ENCODE measurements at regions not wholly inside any gene's neighbourhood (a gene's known extent, or its start where the extent isn't known, plus 50 kb on each side); places are given as distances from the start of the nearest gene placed in this dataset.

DNA sequence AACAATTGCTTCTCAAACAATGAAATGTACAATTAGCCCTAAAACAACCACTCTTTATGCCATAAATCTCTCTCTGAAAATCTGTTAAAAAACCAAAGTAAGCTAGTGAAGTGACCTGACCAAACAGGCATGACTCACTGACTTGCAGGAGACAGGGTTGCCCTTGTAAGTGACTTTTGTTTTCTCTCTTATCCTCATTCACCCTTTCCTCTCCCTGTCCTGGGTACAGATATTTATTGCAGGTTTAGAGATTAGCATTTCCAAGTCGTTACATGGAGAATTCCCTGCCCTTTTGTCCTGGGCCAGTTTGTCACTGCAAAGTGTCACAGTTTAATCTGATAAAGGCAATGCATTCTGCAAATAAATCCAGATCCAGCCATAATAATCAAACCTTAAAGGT lies 484.2 kb downstream of the IRX1 start:
- DNase-seq (ENCODE audit: low spot score) = no peak

DNA sequence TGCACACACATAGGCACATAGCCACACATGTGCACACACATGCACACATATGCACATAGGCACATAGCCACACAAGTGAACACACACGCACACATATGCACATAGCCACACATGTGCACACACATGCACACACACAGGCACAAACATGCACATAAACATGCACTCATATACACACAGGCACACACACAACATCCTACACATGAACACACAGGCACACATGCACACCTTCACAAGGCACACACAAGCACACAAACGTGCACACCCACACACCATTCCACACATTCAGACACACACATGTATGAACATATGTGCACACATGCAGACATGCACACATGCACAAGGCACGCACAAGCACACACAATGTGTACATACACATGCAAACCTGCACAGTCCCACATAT lies 484.7 kb downstream of the IRX1 start:
- DNase-seq (ENCODE audit: low spot score) = no peak

DNA sequence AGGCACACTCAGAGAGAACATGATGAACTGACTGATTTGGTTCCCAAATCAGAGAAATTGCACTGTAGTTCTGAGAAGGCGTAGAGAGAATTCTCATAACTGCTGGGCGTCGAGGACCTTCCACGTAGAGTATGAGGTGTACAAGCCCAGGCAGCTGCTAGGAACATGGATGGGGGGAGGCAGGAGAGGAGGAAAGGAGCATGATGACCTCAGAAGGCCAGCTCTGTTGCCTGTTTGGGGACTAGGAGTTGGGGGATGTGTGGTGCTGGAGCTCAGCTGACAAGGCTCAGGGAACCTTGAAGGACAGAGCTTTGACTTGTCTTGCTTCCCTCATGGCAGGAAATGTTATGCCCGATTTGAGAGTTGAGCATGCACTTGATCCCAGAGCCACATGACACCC lies 485.4 kb downstream of the IRX1 start:
- no peak for DNase-seq (ENCODE audit: low spot score)

DNA sequence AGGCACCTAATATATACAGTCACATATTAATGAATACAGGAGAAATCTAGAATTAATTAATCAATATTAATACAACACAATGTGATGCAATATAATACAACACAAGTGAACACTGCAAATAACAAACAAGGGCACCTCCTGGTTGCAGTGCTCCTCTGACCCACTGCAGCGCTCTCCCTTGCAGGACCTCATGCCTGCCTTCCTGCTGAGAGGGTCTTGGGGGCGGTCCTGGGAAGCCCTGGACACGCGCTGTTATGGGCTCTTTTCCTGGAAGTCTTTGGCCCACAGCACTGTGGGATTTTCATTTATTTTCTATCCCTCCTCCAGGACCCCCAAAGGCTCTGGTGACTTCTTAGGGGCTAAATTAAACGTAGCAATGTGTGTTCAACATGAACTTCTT lies 485.8 kb downstream of the IRX1 start:
- no peak for DNase-seq (ENCODE audit: low spot score)

DNA sequence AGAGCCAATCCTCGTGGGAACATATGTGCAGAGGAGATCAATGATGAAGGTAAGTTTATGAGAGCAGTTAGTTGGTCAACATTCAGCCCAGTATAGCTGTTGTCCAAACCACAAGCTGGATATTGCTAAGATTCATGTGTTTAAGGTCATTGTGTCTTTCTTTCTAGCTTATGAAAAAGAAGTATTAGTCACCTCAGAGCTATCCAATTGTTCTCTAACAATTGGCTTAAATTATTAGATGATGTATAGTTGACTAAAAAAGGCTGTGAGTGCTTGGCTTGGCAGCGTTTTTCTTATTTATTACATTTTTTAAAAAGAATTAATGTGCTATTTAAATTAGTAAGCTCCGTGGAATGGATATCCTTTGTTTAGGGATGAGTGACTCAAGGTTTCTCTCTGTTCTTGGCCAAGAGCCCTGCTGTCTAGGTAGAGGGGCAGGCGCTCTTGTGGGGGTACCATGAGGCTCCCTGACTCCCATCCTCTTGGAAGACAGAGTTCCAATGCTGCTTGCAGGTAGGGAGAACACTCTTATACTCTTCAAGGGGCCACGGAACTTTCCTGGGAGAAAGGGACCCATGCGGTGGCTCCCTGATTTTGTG lies 487.4 kb downstream of the IRX1 start:
- no peak for DNase-seq (ENCODE audit: low spot score)

DNA sequence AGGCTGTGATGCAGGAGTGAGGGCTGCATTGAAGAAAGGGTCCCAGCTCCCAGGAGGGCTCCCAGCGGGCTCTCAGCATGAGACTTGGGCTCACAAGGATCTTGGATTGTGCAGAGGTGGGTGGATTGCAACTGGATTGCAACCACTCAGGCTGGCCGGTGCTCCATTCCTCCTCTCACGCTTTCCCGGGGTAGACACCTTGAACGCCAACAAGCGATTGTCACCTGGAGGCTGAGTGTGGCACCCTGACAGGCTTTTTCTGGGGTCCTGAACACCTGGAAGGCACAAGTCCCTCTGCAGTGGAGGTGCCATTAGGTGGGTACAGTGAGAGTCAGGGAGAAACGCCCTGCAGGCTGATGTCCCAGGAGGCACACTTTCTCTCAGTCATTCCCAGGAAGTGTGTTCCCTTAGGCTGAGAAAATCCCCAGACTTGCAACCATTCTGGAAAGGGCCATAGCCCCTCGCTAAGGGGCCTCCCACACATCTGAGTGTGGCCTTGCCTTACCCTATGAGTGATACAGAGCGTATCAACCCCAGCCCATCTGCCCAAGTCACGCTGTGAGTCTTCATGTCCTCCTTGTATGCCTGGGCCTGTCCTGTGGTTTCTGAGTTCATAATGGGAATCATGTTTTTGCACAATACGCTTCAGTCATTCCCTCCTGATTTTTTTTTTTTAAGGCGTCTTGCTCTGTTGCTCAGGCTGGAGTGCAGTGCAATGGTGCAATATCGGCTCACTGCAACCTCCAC lies 488.1 kb downstream of the IRX1 start:
- no peak for DNase-seq (ENCODE audit: low spot score)

DNA sequence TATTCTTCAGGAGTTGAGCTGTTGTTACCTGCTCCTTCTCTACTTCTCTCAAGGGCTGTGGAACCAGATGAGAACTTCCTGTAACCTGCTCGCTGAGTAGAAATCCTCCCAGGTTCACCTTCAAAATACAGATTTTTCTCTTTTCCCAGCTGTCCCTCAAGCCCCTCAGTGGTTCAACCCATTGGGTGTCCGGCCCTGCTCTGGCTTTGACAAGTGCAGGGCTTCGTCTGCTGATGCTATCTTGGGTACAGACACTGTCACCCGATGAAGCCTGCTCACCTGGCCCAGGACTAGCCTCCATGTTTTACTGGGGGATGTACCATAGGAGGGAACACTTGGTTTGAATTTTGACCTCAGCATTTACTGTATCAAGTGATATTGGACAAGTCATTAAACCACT lies 490.4 kb downstream of the IRX1 start:
- no peak for DNase-seq (ENCODE audit: low spot score)

DNA sequence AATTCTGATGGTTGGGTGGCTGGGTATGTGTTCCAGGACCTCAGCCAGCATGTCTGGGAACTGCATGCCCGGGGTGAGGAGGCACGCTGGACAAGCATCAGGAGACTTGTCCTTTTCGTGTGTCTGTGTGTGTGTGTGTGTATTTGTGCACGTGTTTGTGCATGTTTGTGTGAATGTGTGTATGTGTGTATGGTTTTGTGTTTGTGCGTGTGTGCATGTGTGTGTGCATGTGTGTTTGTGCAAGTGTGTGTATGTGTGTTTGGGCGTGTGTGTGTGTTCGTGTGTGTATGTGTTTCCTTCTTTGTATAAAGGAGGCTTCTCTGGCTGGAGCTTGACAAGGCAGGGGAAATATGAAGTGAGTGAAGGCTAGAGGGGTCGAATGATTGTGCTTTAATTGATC lies 491.5 kb downstream of the IRX1 start:
- DNase-seq (ENCODE audit: low spot score) = no peak

DNA sequence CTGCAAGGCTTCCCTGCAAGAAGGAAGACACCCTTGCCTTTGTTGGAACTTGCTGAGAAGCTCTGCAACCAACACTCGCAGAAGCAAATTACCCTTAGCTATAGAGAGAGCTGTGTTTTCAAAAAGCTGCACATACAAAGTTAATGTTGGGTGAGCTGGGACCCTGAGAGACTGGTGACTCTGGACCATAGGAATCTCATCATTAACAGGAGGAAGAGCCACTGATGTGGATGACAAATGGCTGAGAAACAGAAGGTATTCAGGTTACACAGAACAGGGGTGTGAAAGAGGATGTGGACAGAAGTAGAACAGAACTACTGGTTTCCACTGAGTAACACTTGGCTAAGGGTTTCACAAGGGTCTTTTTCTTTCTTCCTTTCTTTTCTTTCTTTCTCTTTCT lies 493.5 kb downstream of the IRX1 start:
- DNase-seq (ENCODE audit: low spot score) = no peak

DNA sequence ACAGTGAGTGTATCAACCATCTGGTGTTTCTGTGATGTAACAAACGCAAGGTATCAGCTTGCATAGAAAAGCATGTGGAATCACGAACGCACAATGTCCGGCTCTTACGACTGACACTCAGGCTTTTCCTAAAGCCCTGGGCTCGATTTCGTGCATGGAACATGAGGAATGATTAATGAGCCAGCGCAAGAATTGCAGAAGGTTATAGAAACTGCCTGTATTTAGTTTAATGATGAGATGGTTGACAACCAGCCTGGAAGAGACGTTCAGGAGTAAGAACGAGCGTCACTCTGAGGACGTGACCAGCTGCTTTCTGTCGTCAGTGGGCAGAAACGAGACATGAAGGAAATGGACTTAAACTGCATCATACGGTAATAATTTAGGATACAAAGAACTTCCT lies 497.6 kb downstream of the IRX1 start:
- DNase-seq (ENCODE audit: low spot score) = no peak

DNA sequence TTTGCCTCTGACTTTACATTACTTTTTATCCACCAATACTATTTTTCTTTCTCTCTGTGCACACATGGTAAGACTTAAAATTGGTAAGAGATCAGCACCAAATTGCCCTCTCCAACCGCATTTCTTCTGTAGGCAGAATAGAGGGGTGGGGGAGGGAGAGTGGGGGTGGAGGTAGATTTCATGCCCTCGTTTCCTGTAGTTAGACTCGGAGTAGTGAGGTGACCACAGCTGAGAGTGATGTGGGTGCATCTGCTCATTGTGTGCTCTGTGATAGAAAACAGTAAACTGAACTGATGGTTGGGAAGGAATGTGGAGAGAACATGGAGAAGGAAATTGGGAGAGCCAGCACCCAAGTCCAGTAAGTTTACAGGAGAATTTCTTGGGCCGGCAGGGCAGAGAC lies 498.3 kb downstream of the IRX1 start:
- no peak for DNase-seq (ENCODE audit: low spot score)

DNA sequence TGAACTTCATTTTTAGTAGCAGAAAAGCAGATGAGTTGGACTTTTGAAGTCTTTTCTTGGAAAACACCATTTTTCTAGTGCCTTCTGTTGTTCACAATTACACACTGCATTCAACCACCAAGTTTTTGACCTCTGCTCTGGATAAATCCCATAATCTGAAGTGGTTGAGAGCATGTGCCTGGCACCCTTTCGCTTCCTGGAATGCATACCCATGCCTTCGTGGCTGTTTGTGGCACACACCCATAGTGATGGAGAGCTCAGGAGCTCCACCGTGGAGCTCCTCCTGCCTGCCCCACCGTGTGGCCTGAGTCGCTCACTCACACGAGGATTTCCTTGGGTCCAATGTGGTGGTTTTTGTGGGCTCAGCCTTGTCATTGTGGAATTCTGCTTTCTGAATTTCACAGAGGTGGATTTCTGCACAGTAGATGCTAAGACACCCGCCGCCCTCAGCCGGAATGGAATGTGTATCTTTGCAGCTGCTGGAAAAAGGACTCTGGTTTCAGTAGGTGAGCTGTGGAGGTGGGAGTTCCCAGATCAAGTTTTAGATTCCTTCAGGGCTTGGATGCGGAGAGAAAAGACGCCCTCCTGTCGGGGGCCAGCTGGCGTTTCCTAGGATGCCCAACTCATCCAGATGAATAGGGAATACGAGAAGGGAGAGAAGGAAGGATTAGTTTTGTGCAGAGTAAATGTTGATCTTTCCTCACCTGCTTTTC lies 500.4 kb downstream of the IRX1 start:
- no peak for DNase-seq (ENCODE audit: low spot score)

DNA sequence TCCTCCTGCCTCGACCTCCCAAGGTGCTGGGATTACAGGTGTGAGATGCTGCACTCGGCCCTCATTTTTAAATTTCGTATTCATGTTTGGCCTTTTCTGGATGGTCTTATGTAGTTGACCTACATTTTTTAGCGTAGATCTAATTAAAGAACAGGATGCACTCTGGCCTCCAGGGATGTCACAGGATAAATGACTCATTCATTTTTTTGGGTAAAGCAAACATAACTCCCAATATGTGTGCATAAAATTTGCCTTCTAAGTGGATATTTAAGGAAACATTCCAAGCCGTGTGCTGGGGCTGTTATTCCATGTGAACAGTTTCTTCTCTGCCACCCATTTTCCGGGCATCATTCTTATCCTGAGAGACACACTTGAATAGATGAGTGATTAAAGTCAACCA lies 501.6 kb downstream of the IRX1 start:
- DNase-seq (ENCODE audit: low spot score) = no peak

DNA sequence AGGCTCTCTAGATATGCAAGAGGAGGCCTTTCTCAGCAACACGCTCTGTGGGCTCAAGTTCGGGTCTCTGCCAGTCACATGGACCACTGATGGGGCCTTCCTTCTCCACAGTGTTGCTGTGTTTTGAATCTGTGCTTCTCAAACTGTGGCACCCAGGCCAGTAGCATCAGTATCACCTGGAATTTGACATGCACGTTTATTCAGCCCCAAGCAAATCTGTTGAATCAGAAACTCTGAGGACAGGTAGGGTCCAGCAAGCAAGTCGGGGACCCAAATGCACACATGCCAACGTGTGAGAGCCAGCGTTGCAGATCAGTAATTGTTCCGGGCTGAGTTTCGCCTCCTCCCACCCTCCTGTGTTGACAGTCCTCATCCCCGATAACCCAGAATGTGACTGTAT lies 502.6 kb downstream of the IRX1 start:
- DNase-seq (ENCODE audit: low spot score) = no peak

DNA sequence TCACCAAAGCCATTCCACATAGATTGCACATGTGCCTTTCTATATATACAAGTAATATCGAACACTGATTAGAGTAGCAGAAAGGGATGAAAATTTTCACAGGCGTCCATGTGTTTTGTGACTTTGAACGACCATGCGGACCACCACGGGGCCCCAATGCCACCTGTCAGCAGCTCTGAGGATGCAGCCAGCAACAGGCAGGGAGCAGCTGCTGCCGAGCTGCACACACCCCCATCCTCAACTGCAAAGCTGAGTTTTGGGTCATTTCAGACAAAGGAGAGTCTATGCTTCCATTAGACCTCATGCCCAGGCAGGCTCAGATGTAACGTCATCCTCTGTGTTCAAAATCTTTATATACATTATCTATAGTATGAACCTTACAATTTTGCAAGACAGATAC lies 503.8 kb downstream of the IRX1 start:
- DNase-seq (ENCODE audit: low spot score) = no peak

DNA sequence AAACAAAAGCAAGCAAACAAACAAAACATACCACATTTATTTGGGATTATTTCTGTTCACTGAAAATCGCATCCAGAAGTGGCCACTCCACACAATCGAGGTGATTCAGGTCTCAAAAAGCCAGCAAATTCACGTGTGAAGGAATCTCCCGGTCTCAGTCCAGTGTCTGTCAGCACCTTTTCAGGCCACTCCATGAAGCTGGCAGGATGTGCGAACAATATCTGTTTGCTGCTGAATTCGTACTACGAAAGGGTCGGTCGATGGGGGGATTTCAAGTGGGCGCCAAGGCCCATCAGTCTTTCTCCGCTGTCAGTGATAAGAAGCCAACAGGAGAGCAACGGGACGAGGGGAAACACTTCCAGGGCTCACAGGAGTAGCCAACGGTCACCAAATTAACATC lies 505.1 kb downstream of the IRX1 start:
- no peak for DNase-seq (ENCODE audit: low spot score)

DNA sequence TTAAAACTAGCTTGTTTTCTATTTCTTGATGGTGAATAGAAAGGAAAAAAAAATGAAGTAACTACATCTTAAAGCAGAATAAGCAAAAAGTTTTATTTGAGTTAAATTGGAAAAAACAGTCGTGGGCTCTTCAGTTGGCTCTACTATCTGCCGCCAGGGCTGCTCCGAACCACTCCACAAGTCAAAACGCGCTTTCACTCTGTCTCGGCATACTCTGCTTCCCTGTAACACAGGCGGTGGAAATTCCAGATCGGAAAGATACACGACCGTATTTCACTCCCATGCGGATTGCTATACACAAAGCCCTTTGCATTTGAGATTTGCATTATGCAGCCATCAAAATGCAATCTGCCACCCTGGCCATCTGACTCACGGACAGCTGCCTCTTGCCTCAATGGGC lies 505.6 kb downstream of the IRX1 start:
- DNase-seq (ENCODE audit: low spot score) = no peak

DNA sequence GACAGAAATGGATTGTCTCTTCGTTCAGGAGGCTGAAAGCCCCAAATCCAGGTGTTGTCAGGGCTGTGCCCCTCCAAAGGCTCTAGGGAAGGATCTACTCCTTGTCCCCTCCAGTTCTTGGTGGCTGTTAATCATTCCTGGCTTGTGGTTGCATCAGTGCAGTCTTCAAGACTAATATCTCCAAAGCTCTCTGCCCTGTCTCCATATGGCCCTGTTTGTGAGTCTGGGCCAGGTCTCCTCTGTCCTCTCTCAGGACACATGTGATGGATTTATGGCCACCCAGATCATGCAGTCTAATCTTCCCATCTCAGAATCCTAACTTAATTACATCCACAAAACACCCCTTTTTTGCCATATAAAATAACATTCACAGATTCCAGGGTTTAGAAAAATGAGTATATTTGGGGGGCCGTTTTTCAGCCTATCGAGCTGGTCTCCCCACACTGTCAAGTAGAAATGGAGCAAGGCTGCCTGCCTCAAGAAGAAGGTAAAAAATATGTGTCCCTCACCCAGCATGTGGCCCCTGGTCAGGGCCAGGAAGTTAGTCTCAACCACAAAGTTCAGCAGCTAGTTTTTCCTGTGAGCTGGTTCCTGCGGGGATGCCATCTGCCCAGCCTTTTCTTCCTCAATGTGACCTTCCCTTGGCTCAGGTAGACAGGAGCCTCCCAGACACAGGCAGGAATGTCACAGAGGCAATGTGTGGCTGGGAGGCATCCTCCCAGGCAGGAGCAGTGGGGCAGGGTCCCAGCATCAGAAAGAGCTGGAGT lies 509.4 kb downstream of the IRX1 start:
- no peak for DNase-seq (ENCODE audit: low spot score)

DNA sequence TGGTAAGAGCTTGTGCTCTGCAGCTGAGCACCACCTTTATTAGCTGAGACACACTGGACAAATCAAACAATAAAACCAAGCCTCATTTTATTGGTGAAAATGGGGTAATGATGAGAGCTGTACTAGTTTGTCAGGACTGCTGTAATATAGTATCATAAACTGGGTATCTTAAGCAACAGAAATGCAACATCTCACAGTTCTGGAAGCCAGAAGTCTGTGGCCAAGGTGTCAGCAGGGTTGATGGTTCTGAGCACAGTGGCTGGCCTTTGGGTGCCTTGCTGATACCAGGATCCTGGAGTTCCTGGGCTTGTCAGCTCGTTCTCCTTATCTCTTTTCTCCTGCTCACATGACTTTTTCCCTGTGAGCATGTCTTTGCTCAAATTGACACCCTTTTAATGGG lies 513.1 kb downstream of the IRX1 start:
- DNase-seq (ENCODE audit: low spot score) = no peak

DNA sequence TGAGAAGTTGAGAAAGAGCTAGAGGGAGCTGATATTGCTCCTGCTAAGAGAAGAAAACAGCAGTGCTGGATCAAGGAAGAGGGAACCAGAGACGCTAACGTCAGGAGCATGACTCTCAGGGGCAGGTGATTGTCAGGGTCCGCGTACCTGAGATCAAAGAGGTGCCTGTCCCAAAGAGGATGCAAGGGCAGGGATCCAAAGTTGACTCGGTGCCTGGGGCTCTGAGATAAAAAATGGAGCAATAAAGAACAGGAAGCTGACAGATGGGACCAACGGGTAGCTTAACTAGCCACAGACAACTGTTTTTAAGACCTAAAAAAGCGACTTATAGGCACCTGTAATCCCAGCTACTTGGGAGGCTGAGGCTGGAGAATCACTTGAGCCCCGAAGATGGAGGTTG lies 517.8 kb downstream of the IRX1 start:
- DNase-seq (ENCODE audit: low spot score) = no peak

DNA sequence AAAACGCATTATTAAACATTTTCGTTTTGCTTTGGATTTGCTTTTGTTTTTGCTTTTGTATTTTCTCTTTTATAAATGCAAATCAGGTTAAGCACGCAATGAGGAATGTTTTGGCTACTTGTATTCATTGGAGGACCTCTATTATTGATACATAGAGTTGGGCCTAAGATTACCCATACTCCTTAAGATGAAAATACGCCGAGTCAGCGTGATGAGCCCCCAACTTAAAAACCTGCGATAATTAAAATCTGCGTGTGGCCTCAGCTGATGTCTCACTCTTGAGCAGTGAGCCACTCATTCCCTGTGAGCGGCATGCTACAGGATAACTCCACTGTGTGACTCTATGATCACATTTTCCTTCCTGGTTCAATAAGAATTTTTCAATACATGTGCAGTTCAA lies 518.3 kb downstream of the IRX1 start:
- DNase-seq (ENCODE audit: low spot score) = no peak

DNA sequence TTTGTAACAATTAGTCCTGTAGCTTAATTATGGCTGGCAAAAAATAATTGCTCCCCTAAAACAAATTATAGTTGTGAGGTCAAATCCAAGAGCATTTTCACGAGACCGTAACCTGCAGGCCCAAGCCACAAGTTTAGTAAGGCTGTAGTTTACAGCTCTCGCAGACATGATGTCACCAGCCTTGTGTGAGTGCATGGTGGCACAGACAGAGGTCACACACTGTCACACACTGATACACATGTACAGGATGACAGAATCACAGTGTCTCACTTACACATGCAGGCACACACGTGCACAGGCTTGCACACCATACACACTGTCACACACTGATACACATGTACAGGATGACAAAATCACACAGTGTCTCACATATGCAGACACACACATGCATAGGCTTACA lies 518.8 kb downstream of the IRX1 start:
- DNase-seq (ENCODE audit: low spot score) = no peak

DNA sequence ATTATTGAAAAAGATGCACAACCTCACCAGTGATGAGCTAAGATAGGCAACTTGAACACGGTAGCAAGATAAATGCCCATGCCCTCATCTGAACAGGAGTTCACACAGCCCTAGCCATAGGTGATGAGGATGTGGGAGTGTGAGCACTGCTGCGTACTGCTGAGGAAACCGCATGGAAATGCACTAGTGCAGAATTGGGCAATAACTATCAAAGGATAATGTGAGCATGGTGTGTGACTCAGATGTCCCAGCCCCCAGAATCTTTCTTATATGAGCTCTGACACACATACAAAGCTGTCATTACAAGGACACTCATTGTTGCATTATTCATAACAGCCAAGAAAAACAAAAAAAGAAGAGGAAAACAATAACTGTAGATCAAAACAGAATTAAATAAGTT lies 521.2 kb downstream of the IRX1 start:
- DNase-seq (ENCODE audit: low spot score) = no peak

Measured in HuH-7.5 (cell line).